HG03342 (cell line): ENCODE measurements at regions not wholly inside any gene's neighbourhood (a gene's known extent, or its start where the extent isn't known, plus 50 kb on each side); places are given as distances from the start of the nearest gene placed in this dataset.
"Not testable (repeated sequence)": the region's sequence is repeated elsewhere in the genome, so short reads cannot be mapped to it uniquely, and the experiment has no call there.

Experiments
- ATAC-seq: cut with Tn5 transposase; IDR thresholded peaks from one replicate; pipeline ENCODE4 v1.9.1; 2021; ENCODE audit warnings: mild to moderate bottlenecking, moderate library complexity; ENCODE audit not compliant: unreplicated experiment

GRCh38 chr9:79049371-79049770 lies 522.4 kb upstream of the TLE4 start:
- no peak for ATAC-seq

- no peak for ATAC-seq
Observed at GRCh38 chr9:79053598-79053997, 518.2 kb upstream of the TLE4 start.

- ATAC-seq, result no peak
Observed at GRCh38 chr9:79054500-79054899, 517.3 kb upstream of the TLE4 start.

- no peak for ATAC-seq
Observed at GRCh38 chr9:79056041-79056440, 515.7 kb upstream of the TLE4 start.

GRCh38 chr9:79057576-79057975 lies 514.2 kb upstream of the TLE4 start:
- no peak for ATAC-seq

GRCh38 chr9:79060766-79061165 lies 511.0 kb upstream of the TLE4 start:
- ATAC-seq, result no peak

- ATAC-seq, result no peak
Observed at GRCh38 chr9:79061752-79062616, 509.8 kb upstream of the TLE4 start.

- no peak for ATAC-seq
Observed at GRCh38 chr9:79073201-79073600, 498.6 kb upstream of the TLE4 start.

- ATAC-seq, result no peak
Observed at GRCh38 chr9:79080536-79080935, 491.2 kb upstream of the TLE4 start.

- no peak for ATAC-seq
Observed at GRCh38 chr9:79083621-79084020, 488.1 kb upstream of the TLE4 start.

- ATAC-seq, result no peak
Observed at GRCh38 chr9:79087133-79087532, 484.6 kb upstream of the TLE4 start.

GRCh38 chr9:79089054-79089560 lies 482.7 kb upstream of the TLE4 start:
- no peak for ATAC-seq

- ATAC-seq, result not testable (repeated sequence)
Observed at GRCh38 chr9:79089851-79090250, 481.9 kb upstream of the TLE4 start.

- not testable (repeated sequence) for ATAC-seq
Observed at GRCh38 chr9:79103257-79103656, 468.5 kb upstream of the TLE4 start.

GRCh38 chr9:79104216-79104615 lies 467.5 kb upstream of the TLE4 start:
- ATAC-seq, result no peak

- ATAC-seq, result no peak
Observed at GRCh38 chr9:79104951-79105350, 466.8 kb upstream of the TLE4 start.

- no peak for ATAC-seq
Observed at GRCh38 chr9:79107911-79108676, 463.7 kb upstream of the TLE4 start.

GRCh38 chr9:79111653-79112052 lies 460.1 kb upstream of the TLE4 start:
- ATAC-seq, result no peak

- no peak for ATAC-seq
Observed at GRCh38 chr9:79115176-79115575, 456.6 kb upstream of the TLE4 start.

GRCh38 chr9:79116041-79116440 lies 455.7 kb upstream of the TLE4 start:
- no peak for ATAC-seq

GRCh38 chr9:79116709-79117108 lies 455.1 kb upstream of the TLE4 start:
- no peak for ATAC-seq

- ATAC-seq, result no peak
Observed at GRCh38 chr9:79120533-79120932, 451.2 kb upstream of the TLE4 start.
